GM06990 (cell line): ENCODE measurements at regions not wholly inside any gene's neighbourhood (a gene's known extent, or its start where the extent isn't known, plus 50 kb on each side); places are given as distances from the start of the nearest gene placed in this dataset.

Source experiments
- DNase-seq: peaks from one replicate; pipeline ENCODE4 v3.0.0-alpha.2; 2011; ENCODE audit not compliant: insufficient read length; ENCODE audit errors: extremely low read depth
- H3K27me3 ChIP-seq: replicated peaks from 2 replicates; pipeline ENCODE4 v1.6.0; 2011; ENCODE audit warnings: low read length; ENCODE audit not compliant: control insufficient read depth, insufficient read depth
- H3K36me3 ChIP-seq: 2 replicates; pipeline ENCODE4 v1.5.1; 2011; ENCODE audit warnings: low read length; ENCODE audit not compliant: control insufficient read depth, insufficient read depth
- H3K4me3 ChIP-seq: replicated peaks from 2 replicates; pipeline ENCODE4 v1.5.1; 2011; ENCODE audit warnings: low read depth, mild to moderate bottlenecking, control low read depth, low read length
- CTCF ChIP-seq: IDR thresholded peaks from 2 replicates; pipeline ENCODE4 v1.5.1; 2011; ENCODE audit warnings: low read length, control low read depth, mild to moderate bottlenecking, inconsistent platforms; ENCODE audit not compliant: insufficient read depth, poor library complexity, severe bottlenecking

GRCh38 chr5:109468288-109468676 is 58.5 kb upstream of the PJA2 start:
- no peak for DNase-seq
- TF ChIP-seq CTCF, result no peak
- Histone ChIP-seq H3K36me3 (no peaks in the 10 kb centered on the region), H3K27me3 (no peaks in the 10 kb centered on the region), H3K4me3 (no peak overlapping the region)

- H3K36me3 ChIP-seq, result no peaks in the 10 kb centered on the region
- no peak for DNase-seq
Observed at GRCh38 chr5:109467058-109467457, 57.3 kb upstream of the PJA2 start.

More at GRCh38 chr5:109467058-109467457, 57.3 kb upstream of the PJA2 start:
- H3K4me3 ChIP-seq, result no peak overlapping the region
- no peaks in the 10 kb centered on the region for H3K27me3 ChIP-seq
- TF ChIP-seq CTCF, result no peak
